GM19238 (cell line): ENCODE measurements at regions not wholly inside any gene's neighbourhood (a gene's known extent, or its start where the extent isn't known, plus 50 kb on each side); places are given as distances from the start of the nearest gene placed in this dataset.

Experiments
- DNase-seq: peaks from one replicate; pipeline ENCODE4 v3.0.0; 2011; ENCODE audit warnings: low spot score; ENCODE audit not compliant: insufficient read length

DNA sequence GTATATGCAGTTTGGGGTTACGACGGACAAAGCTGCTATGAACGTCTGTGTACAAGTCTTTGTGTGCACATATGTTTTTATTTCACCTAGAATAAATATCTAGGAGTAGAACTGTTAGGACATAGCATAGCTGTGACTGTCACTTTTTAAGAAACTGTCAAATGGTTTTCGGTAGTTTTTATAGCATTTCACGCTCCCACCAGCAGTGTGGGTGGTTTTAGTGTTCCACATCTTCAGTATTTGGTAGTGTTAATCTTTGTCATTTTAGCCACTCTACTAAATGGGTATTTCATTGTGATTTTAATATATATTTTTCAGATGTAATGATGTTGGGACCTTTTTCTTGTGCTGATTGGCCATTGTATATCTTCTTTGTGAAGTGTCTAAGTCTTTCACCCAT lies 109.1 kb upstream of the BCAT1 start:
- no peak for DNase-seq

DNA sequence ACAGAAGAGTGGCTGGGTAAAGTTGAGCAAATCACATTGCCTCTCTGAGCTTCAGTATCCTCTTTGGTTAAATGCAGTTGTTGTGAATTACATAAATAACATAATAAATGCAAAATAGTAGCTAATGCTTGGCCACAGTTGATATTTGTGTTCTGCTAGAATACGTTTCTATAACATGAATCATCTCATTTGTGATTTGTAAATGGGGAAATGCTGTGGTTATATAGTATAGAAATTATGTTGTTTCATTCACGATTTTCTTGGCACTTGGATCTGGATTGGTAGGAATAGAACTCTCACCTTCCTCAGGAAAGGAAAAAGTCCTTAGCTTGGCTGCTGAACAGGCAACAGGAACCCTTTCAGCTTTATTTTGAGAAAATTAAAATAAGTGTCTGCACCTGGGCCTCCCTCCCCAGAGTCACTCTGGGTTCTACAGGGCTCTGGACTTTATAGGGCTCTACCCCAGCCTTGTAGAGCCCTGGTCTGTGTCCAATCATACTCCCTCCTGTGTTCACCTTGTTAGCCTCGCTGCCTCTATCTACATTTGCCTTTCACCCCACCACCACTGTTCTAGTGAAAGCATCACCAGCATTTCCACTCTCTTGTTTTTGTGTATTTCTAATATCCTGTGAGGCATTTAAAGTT lies 107.7 kb upstream of the BCAT1 start:
- DNase-seq = no peak

DNA sequence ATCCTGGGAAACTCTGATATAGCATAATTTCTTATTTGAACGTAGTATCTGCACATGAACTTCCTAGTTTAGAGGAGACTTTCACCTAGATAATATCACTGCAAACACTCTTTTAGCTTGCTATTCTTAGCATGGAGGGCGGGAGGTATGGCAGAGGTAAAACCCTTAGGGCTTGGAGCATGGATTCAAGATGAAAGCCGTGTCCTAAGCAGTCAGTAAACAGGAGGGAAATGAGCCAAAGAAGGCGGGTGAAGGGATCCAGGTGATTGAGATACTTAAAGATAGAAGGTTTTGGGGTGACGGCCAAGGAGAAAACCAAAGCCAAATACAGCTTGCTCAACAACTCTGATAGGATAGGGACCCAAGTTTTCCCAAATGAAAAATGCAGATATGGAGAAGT lies 107.1 kb upstream of the BCAT1 start:
- no peak for DNase-seq

DNA sequence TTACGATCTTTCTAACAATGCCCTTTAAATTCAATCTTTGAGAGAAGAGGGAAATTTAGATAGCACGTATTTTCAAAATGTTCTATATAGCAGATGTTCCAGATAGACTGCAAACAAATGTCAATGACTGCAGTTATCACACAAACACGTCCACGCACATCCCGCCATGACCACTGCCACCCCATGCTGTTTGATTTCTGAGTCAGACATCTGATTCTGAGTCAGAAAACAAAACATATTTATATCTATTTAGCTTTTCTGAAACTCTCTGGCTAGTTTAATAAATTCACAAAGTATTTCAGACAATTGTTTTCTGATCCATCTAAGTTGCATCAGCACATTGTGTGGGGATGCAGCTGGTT lies 105.9 kb upstream of the BCAT1 start:
- no peak for DNase-seq

DNA sequence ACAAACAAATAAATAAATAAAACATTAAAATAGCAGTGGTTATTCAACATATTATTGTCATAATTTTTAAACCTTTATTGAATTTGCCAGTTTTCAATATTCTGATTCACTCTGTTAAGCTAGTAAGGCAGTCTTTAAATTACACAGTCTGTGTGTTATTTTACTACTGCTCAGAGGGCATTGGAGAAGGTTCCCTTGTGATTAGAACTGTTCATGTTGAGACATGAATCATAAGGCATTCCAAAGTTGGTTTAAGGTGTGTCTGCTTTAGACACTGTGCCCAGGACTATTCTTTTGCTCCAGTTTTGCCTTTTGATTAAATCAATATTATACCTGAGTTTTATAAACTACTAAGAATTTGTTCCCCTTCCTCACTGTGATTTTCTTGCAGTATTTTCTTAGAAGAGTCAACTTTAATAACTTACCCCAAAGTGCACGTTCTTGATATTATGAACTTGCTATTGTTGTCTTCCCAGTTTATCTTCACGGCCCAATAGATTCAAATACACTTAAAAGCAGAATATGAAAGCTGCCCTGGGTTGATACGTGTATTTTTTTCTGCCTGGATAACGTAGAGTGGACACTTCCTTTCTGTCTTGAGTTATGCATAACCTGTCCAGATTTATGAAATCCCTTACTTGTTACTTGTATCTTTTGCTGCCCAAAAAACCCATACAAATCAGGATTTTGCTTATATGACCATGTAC lies 105.3 kb upstream of the BCAT1 start:
- no peak for DNase-seq

DNA sequence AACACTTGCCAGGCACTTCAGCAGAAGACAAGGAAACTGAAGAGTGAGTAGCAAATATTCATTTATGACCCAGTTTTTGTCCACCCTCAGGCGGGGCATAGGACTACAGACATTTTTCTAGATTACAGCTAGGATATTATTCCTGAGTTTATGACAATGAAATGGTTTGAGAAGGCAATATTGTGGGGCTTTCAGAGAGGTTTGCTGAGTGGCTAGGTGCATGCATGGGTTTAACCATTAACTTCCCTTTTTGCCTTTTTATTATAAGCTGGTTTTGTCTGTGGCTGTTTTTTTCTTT lies 104.0 kb upstream of the BCAT1 start:
- no peak for DNase-seq

DNA sequence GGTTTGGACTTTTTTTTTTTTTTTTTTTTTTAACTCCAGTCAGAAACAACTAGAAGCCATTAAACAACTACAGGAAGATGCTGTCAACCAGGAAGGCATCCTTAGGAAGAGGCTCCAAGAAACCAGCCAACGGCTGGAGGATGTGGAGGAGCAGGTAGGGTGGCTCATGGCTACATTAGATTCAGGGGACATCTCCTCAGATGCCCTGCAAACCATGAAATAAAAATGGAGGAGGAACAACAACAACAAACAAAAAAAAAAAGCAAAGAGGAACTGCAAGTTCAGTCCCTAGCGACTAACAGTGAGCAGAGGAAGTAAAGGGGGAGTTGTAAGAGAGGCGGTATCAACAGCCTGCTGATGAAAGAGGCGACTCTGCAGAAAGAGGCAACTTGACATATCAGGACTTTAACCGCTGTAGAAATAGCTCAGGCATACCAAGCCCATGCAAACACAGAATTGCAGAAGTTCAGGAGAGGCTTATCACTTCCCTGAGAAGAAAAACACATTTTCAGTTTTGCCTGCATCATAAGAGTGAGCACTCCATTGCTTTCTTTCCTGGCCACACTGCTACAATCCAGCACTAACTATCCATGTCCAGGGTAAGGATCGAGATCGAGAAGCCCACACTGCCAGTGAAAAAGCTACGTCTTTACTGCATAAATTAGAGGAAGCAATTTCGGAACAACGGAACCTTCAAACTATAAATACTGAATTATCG lies 103.5 kb upstream of the BCAT1 start:
- DNase-seq = peak; percentile 15

DNA sequence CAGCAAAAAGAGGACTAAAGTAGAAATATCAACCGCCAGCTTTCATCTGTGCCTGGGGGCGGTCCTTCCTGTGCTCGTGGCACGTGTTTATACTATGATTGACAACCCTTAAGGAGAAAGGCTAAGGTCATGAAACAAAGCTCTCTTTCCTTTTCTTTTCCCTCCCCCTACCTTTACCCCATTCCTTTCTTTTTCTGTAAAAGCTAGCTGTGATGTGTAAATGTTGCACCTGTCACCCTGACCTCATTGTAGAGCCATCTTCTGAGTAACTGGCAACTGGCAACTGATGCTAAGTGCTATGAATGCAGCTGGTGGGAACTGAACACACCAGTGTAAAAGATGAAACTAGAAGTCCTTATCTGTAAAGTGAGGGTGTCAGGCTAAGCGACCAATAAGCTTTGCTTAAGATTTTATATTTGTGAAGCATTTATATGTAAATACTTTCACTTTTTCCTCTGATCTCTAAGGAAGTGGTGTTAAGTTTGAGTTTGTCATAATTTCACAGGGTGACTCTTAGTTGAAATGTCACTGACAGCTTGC lies 102.8 kb upstream of the BCAT1 start:
- DNase-seq = no peak

DNA sequence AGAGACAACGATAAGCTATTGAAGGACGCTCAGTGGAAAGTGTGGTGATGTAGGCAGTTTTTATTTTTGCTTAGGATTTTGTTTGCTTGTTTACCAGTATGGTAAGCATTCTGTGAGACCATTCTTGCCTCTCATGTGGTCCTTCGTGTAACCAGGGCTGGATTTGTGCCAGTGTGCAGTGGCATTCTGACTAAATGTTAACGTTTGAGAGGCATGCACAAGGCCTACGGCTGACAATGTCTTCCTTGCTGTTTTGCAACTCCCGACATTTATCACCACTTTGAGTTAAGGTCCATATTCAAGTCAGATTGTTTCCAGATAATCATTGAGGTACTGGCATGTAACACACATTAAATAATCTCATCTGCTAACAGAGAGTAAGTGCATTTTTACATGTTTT lies 102.3 kb upstream of the BCAT1 start:
- no peak for DNase-seq

DNA sequence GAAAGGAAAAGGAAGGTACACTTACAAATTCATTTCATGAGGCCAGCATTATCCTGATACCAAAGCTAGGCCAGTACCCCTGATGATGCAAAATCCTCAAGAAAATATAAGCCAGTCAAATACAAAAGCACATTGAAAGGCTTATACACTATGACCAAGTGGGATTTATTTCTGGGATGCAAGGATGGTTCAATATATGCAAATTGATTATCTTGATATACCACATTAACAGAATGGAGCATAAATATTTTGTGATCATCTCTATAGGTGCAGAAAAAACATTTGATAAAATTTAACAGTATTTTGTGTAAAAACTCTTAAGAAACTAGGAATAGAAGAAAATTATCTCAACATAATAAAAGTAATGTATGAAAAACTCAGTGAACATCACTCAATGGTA lies 97.0 kb upstream of the BCAT1 start:
- DNase-seq = no peak

DNA sequence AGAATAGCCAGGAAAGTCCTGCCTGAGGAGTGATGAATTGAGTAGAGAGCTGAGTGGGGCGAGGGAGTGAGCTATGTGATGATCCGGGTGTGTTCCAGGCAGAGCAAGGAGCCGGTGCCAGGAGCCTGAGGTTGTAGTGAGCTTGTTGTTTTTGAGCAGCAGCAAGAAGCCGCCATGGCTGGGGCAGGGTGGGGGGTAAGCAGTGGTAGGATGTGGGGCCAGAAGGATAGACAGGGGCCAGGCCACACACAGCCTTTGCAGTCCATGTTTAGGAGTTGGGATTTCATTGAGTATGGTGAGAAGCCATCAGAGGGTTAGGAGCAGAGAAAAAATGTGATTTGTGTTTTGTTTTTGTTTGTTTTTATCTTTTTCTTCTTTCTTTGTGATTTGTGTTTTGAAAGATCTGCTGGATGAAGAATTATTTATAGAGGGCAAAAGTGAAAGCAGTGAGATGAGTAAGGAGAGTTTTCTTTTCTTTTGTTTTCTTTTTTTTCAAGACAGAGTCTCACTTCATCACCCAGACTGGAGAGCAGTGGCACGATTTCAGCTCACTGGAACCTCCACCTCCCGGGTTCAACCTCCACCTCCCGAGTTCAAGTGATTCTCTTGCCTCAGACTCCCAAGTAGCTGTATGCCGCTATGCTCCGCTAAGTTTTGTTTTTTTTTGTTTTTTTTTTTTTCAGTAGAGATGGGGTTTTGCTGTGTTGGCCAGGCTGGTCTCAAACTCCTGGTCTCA lies 92.3 kb upstream of the BCAT1 start:
- DNase-seq = no peak

DNA sequence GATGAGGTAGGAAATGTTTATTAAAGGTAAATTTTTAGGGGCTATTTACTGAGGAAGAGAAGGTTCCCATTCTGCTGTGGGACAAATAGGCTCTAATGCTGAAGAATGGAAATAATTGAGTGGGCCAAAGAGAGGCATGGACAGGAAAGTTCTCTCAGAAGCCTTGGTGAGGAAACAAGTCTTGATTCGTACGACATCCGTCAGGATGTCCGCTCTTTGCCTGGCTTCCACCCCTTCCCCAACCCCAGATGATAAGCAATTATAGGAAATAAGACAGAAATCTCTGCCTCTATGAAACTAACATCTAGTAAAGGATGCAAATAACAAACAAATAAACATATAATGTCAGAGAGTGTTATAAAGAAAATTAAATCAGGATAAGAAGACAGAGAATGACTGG lies 91.7 kb upstream of the BCAT1 start:
- DNase-seq = no peak

DNA sequence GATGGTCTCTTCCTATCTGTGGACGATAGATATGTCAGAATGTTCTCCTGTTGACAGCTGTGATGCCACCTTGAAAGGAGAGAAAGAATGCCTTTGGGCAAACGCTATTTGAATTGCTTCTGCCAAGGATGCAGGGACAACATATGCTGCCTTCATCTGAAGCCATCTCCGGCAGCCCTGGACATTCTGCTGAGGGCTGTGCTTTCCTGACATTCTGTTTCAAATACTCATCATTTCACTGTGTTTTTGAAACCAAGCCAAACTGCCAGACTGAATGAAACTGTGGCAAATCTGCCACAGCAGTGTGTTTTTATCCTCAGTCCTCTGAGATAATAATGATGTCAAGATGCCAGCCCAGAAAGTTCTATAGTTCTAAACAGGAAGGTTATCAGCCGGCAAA lies 85.8 kb upstream of the BCAT1 start:
- DNase-seq = no peak

DNA sequence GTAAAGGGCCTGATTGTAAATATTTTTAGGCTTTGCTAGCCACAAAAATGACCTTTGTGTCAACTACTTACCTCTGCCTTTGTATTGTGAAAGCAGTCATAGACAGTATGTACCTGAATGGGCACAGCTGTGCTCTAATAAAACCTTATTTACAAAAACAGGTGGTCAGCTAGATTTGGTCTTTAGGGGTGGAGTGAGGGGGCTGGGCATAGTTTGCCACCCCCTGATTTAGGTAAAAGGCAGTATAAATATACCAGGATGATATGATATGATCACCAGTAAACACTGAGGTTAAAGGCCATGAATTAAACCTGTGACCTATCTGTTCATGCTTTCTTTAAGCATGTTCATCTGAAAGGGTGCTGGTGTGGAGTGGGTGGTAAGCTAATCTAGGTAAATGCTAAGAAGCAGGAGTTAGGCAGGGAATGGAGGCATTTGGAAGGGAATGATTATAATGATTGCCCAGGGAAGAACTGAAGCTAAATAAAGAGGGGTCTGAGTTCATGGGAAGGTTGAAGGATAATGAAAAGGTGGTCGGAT lies 77.1 kb upstream of the BCAT1 start:
- DNase-seq = no peak

DNA sequence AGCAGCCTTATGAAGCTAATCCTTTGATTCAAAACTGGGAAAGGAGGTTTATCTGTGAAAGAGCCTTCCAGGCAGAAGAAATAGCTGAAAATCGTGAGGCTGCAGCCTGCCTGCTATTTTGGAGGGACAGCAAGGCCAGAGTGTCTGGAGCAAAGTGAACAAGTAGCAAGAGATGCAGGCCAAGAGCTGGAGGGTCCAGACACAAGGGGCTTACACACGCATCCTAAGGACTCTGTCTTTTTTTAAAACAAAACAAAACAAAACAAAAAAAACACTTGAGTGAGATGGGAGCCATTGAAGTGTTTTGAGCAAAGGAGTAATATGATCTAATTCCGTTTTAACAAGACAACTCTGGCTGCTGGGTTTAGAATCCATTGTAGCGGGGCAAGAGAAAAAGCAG lies 76.4 kb upstream of the BCAT1 start:
- DNase-seq = no peak

DNA sequence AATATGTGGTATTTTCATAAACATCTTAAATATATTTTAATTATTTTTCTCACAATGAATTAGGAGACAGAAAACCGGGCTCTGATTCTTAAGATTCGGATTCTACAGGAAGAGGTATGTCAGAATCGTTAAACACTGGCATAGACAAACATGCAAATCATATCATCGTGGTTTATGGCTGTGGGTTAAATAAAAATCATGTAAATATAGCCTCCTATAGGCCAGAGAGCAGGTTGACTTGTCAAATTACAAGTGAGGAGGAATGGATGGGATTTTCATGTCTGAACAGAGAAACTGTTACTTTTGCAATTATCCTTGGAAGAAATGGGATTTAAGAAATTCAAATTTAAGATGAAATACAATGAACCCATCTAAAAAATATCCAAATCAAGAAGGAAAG lies 74.9 kb upstream of the BCAT1 start:
- DNase-seq = no peak

DNA sequence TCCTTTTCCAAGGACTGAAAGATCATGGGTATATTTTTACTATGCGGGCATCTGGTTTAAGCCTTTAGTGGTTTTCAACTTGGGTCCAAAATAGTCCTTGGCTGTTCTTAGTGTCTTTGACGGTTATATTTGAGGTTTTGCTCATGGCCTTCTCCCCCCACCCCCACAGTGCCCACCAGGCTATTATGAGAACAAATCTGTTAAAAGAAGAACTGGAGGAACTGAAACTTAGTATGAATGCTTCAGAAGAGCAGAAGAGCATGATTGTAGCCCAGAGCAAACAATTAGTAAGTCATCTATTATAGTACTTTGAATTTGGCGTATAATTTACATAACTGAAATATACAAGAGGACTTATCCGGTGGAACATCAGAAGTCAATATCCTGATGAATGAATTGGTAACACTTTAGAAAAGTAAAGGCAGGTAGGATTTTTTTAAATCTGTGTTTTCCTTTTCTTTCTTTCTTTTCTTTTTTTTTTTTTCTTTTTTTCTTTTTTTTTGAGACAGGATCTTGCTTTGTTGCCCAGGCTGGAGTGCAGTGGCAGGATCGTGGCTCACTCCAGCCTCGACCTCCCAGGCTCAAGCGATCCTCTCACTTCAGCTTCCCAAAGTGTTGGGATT lies 71.8 kb upstream of the BCAT1 start:
- peak; percentile 21 for DNase-seq

DNA sequence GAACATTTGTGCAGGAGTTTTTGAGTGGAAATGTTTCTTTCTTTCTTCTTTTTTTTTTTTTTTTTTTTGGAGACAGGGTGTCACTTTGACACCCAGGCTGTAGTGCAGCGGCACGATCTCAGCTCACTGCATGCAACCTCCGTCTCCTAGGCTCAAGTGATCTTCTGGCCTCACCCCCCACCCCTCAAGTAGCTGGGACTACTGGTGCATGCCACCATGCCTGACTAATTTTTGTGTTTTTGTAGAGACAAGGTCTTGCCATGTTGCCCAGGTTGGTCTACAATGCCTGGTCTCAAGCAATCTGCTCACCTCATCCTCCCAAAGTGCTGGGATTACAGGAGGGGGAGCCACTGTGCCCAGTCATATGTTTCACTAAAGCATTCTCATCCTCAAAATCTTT lies 69.2 kb upstream of the BCAT1 start:
- DNase-seq = no peak

DNA sequence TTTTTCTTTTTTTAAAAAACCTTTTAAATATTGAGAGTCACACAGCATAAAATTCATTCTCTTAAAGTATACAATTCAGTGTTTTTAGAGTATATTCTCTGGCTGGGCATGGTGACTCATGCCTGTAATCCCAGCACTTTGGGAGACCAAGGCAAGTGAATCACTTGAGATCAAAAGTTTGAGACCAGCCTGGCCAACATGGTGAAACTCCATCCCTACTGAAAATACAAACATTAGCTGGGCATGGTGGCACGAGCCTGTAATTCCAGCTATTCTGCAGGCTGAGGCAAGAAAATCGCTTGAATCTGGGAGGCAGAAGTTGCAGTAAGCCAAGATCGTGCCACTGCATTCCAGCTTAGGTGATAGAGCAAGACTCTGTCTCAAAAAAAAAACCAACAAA lies 68.4 kb upstream of the BCAT1 start:
- no peak for DNase-seq

DNA sequence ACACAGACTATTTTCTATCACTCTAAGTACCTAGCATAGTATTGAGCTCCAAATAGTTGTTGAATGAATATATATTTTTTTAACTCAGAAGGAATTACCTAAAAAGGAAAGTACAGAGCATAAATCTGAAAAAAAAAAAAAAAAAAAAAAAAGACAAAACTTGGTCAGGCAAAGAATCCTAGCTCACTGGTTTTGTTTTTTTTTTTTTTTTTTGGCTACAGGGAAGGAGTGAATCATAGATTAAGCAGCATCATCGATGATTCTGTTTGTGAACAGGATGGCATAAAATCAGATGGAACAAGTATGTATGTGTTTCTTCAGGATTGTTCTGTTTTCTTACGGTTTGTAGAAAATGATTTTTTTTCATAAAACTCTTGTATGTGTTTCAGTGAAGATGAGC lies 66.1 kb upstream of the BCAT1 start:
- no peak for DNase-seq

DNA sequence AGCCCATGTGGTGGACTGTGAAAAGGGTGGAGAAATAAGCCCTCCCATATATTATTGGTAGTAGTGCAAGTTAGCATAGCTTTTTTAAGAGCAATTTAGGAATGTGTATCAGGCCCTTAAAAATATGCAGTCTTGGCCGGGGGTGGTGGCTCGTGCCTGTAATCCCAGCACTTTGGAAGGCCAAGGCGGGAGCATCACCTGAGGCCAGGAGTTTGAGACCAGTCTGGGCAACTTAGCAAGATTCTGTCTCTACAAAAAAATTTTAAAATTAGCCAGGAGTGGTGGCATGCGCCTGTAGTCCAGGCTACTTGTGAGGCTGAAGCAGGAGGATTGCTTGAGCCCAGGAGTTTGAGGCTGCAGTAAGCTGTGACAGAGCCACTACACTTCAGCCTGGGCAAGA lies 64.2 kb upstream of the BCAT1 start:
- no peak for DNase-seq
